GM18868 (cell line): ENCODE measurements at regions not wholly inside any gene's neighbourhood (a gene's known extent, or its start where the extent isn't known, plus 50 kb on each side); places are given as distances from the start of the nearest gene placed in this dataset.
A peak's percentile ranks its signal among the peaks of the same experiment; 100 is the strongest.
"Not testable (repeated sequence)": the region's sequence is repeated elsewhere in the genome, so short reads cannot be mapped to it uniquely, and the experiment has no call there.

Source experiments
- ATAC-seq: cut with Tn5 transposase; IDR thresholded peaks from one replicate; pipeline ENCODE4 v1.9.1; 2021; ENCODE audit warnings: mild to moderate bottlenecking, moderate library complexity; ENCODE audit not compliant: unreplicated experiment

- no peak for ATAC-seq
Observed at GRCh38 chr4:13922873-13923645, 295.5 kb upstream of the BOD1L1 start.

GRCh38 chr4:13924900-13925299, 297.4 kb upstream of the BOD1L1 start:
- not testable (repeated sequence) for ATAC-seq

- no peak for ATAC-seq
Observed at GRCh38 chr4:13928214-13928613, 300.7 kb upstream of the BOD1L1 start.

GRCh38 chr4:13930155-13930554, 302.6 kb upstream of the BOD1L1 start:
- ATAC-seq: no peak

GRCh38 chr4:13933191-13933590, 305.7 kb upstream of the BOD1L1 start:
- ATAC-seq: no peak

GRCh38 chr4:13938299-13938698, 310.8 kb upstream of the BOD1L1 start:
- no peak for ATAC-seq

GRCh38 chr4:13940921-13941320, 313.4 kb upstream of the BOD1L1 start:
- no peak for ATAC-seq

- no peak for ATAC-seq
Observed at GRCh38 chr4:13942977-13943376, 315.5 kb upstream of the BOD1L1 start.

GRCh38 chr4:13944095-13944511, 316.6 kb upstream of the BOD1L1 start:
- no peak for ATAC-seq

- no peak for ATAC-seq
Observed at GRCh38 chr4:13947921-13948320, 320.4 kb upstream of the BOD1L1 start.

GRCh38 chr4:13950491-13950890, 323.0 kb upstream of the BOD1L1 start:
- ATAC-seq: no peak

GRCh38 chr4:13953083-13953482, 325.6 kb upstream of the BOD1L1 start:
- ATAC-seq: no peak

GRCh38 chr4:13955551-13955950, 328.0 kb upstream of the BOD1L1 start:
- ATAC-seq: no peak

- no peak for ATAC-seq
Observed at GRCh38 chr4:13956947-13957346, 329.4 kb upstream of the BOD1L1 start.

GRCh38 chr4:13957871-13958270, 330.3 kb upstream of the BOD1L1 start:
- ATAC-seq: no peak

- ATAC-seq: no peak
Observed at GRCh38 chr4:13963601-13964000, 336.1 kb upstream of the BOD1L1 start.

- ATAC-seq: no peak
Observed at GRCh38 chr4:13966231-13967195, 339.0 kb upstream of the BOD1L1 start.

GRCh38 chr4:13968723-13969122, 341.2 kb upstream of the BOD1L1 start:
- no peak for ATAC-seq

- ATAC-seq: no peak
Observed at GRCh38 chr4:13970349-13970748, 342.8 kb upstream of the BOD1L1 start.

- no peak for ATAC-seq
Observed at GRCh38 chr4:13977746-13978145, 350.2 kb upstream of the BOD1L1 start.

GRCh38 chr4:13980317-13981310, 353.1 kb upstream of the BOD1L1 start:
- ATAC-seq: peak; percentile 59
